Colonic mucosa (tissue), 4 donors: ENCODE measurements at regions not wholly inside any gene's neighbourhood (a gene's known extent, or its start where the extent isn't known, plus 50 kb on each side); places are given as distances from the start of the nearest gene placed in this dataset.

ENCODE experiments used
- DNase-seq: peaks from one replicate; pipeline ENCODE4 v3.0.0-alpha.2; 2020
- H3K27ac ChIP-seq: fragments of 200-600 bp; one replicate; pipeline ENCODE4 v1.8.0; 2021
- H3K27me3 ChIP-seq: fragments of 200-600 bp; one replicate; pipeline ENCODE4 v1.8.0; 2021
- H3K36me3 ChIP-seq: fragments of 200-600 bp; one replicate; pipeline ENCODE4 v1.8.0; 2021
- H3K4me1 ChIP-seq: fragments of 200-600 bp; one replicate; pipeline ENCODE4 v1.8.0; 2021; ENCODE audit warnings: mild to moderate bottlenecking
- H3K4me3 ChIP-seq: fragments of 200-600 bp; one replicate; pipeline ENCODE4 v1.8.0; 2021
- H3K9ac ChIP-seq, 2 donors: one replicate each; pipeline ENCODE4 v1.7.0; 2013; ENCODE audit warnings: control low read depth in 2 of 2, low read depth in 2 of 2, low read length in 2 of 2
- H3K9me3 ChIP-seq: fragments of 200-600 bp; one replicate; pipeline ENCODE4 v1.8.0; 2021
- intact Hi-C: fragments of 100-400 bp; cut with DNase I; formaldehyde crosslinking; loops from one replicate; pipeline ENCODE4 v1.14.1; 2022
- TF ChIP-seq, protein P1 (sequence below): fragments of 200-600 bp; IDR thresholded peaks from one replicate; pipeline ENCODE4 v1.8.0; 2022; ENCODE audit warnings: antibody characterized with exemption, mild to moderate bottlenecking
- donor health status: healthy.
- donor health status: DM: no; HTN: no; CAD: no.
- donor health status: DM: no; HTN: no; CAD: no.

DNA sequence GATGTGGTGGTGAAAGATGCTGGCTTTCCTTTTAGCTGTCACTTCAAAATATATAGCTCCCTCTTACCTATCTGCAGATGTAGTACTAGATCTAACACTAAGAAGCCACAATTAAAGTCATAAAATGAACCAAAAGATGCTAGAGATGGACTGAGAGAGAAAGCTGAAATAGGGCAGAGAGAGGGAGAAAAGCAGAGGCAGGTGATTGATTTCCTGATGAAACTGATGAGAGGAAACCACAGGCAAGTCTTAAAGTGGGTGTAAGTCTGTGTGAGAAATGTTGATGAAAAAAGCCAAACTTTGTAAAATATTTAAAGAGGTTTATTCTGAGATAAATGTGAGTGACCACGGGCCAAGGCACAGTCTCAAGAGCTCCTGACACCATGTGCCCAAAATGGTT, 194.3 kb upstream of the MBL2 start:
- Histone ChIP-seq H3K4me3 (no peak overlapping the region), H3K4me1 (no peaks in the 10 kb centered on the region), H3K27me3 (no peaks in the 10 kb centered on the region), H3K9ac (no peak overlapping the region), H3K9me3 (no peaks in the 10 kb centered on the region), H3K36me3 (no peaks in the 10 kb centered on the region), H3K27ac (no peak overlapping the region)
- TF ChIP-seq, protein P1, sequence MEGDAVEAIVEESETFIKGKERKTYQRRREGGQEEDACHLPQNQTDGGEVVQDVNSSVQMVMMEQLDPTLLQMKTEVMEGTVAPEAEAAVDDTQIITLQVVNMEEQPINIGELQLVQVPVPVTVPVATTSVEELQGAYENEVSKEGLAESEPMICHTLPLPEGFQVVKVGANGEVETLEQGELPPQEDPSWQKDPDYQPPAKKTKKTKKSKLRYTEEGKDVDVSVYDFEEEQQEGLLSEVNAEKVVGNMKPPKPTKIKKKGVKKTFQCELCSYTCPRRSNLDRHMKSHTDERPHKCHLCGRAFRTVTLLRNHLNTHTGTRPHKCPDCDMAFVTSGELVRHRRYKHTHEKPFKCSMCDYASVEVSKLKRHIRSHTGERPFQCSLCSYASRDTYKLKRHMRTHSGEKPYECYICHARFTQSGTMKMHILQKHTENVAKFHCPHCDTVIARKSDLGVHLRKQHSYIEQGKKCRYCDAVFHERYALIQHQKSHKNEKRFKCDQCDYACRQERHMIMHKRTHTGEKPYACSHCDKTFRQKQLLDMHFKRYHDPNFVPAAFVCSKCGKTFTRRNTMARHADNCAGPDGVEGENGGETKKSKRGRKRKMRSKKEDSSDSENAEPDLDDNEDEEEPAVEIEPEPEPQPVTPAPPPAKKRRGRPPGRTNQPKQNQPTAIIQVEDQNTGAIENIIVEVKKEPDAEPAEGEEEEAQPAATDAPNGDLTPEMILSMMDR, result no peak
- DNase-seq, result no peak
- intact Hi-C loops, result no loop called here

GRCh38 chr10:52965938-52966401, 193.4 kb upstream of the MBL2 start:
- no peaks in the 10 kb centered on the region for H3K36me3 ChIP-seq
- H3K9me3 ChIP-seq, result no peaks in the 10 kb centered on the region
- H3K9ac ChIP-seq, result no peak overlapping the region
- intact Hi-C loops, result no loop called here
- no peaks in the 10 kb centered on the region for H3K27me3 ChIP-seq
- DNase-seq, result no peak
- no peak overlapping the region for H3K4me3 ChIP-seq
- no peak overlapping the region for H3K27ac ChIP-seq
- TF ChIP-seq, protein P1, result no peak
- no peaks in the 10 kb centered on the region for H3K4me1 ChIP-seq

GRCh38 chr10:52965509-52965908, 192.9 kb upstream of the MBL2 start:
- no peak overlapping the region for H3K27ac ChIP-seq

DNA sequence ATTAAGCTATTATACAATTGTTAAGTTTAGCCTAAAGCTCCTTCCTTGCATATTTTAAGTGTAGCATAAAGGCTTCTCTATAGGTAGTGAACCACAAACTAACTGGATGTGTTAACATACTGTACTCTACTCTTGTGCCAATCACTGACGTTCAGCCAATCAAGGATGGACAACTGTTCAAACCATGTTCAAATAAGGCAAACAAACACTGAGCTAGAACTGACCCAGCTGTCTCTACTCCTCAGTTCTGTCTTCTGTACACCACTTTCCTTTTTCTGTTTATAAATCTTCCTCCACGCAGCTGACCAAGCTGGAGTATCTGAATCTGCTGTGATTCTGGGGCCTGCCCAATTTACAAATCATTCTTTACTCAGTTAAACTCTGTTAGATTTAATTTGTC, 188.7 kb upstream of the MBL2 start:
- TF ChIP-seq, protein P1, result no peak
- Histone ChIP-seq H3K27me3 (no peaks in the 10 kb centered on the region), H3K4me1 (no peaks in the 10 kb centered on the region), H3K4me3 (no peak overlapping the region), H3K36me3 (no peaks in the 10 kb centered on the region), H3K9ac (no peak overlapping the region), H3K27ac (no peak overlapping the region), H3K9me3 (no peaks in the 10 kb centered on the region)
- no peak for DNase-seq
- intact Hi-C loops, result no loop called here

More at GRCh38 chr10:52965509-52965908, 192.9 kb upstream of the MBL2 start:
- intact Hi-C loops, result no loop called here
- no peaks in the 10 kb centered on the region for H3K9me3 ChIP-seq
- H3K4me1 ChIP-seq, result no peaks in the 10 kb centered on the region
- no peak for DNase-seq
- H3K27me3 ChIP-seq, result no peaks in the 10 kb centered on the region
- no peak overlapping the region for H3K9ac ChIP-seq
- no peaks in the 10 kb centered on the region for H3K36me3 ChIP-seq
- TF ChIP-seq, protein P1, result no peak
- no peak overlapping the region for H3K4me3 ChIP-seq

- TF ChIP-seq, protein P1, result no peak
- H3K4me1 ChIP-seq, result no peaks in the 10 kb centered on the region
- no peaks in the 10 kb centered on the region for H3K9me3 ChIP-seq
- no peak overlapping the region for H3K4me3 ChIP-seq
- intact Hi-C loops, result loop anchor here (10.0 kb wide), 1 partner anchor 485 kb away; no protein-coding TSS in a partner anchor
- no peak for DNase-seq
- H3K27me3 ChIP-seq, result no peaks in the 10 kb centered on the region
- no peaks in the 10 kb centered on the region for H3K36me3 ChIP-seq
- H3K9ac ChIP-seq, result no peak overlapping the region
- no peak overlapping the region for H3K27ac ChIP-seq
Observed at GRCh38 chr10:52959810-52960209, 187.2 kb upstream of the MBL2 start.
